ENCODE measurements at regions not wholly inside any gene's neighbourhood (a gene's known extent, or its start where the extent isn't known, plus 50 kb on each side); places are given as distances from the start of the nearest gene placed in this dataset.

GRCh38 chr16:72362973-72363372 is 191.0 kb upstream of the PMFBP1 start:
- 59% methylated on average over 3 of the region's 3 CpGs for WGBS
- DNase-seq (ENCODE audit: extremely low spot score): no peak
- no peak for TF ChIP-seq POLR2AphosphoS5 (IDR thresholded peaks at IDR 0.05)
- TF ChIP-seq, protein P1, sequence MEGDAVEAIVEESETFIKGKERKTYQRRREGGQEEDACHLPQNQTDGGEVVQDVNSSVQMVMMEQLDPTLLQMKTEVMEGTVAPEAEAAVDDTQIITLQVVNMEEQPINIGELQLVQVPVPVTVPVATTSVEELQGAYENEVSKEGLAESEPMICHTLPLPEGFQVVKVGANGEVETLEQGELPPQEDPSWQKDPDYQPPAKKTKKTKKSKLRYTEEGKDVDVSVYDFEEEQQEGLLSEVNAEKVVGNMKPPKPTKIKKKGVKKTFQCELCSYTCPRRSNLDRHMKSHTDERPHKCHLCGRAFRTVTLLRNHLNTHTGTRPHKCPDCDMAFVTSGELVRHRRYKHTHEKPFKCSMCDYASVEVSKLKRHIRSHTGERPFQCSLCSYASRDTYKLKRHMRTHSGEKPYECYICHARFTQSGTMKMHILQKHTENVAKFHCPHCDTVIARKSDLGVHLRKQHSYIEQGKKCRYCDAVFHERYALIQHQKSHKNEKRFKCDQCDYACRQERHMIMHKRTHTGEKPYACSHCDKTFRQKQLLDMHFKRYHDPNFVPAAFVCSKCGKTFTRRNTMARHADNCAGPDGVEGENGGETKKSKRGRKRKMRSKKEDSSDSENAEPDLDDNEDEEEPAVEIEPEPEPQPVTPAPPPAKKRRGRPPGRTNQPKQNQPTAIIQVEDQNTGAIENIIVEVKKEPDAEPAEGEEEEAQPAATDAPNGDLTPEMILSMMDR (IDR thresholded peaks at IDR 0.05): no peak
- TF ChIP-seq EP300 (IDR thresholded peaks at IDR 0.05): no peak
- TF ChIP-seq POLR2A (IDR thresholded peaks at IDR 0.05; ENCODE audit: low read depth): no peak

DNA sequence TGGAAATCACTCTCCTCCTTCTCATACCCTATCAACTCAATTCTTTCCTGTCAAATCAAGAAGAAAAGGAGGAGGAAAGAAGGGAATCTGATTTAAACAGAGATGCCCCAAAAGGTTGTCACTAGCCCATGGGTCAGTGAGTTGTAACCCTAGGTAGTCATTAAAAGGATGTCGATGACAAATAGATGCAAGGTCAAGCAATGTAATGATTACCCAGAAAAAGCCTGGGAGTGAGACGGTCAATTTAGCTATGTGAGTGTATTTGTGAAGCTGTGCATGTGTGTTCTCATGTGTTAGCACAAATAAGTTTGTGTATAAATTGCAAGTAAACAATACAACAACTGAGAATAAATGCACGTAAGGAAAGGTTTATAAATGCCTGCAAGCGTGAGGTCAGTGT is 190.5 kb upstream of the PMFBP1 start:
- Histone ChIP-seq H3K36me3 (no peaks in the 10 kb centered on the region), H3K4me1 (no peaks in the 10 kb centered on the region), H3K9me3 (peaks cover 0 to 7% (median 0%) of the 10 kb centered on the region in 4 donors), H3K4me3 (no peak overlapping the region), H3K27me3 (no peaks in the 10 kb centered on the region), H3K27ac (replicated peaks in 1 of 4) (no peak overlapping the region)
- 90% methylated on average over 4 of the region's 4 CpGs for WGBS
- TF ChIP-seq EP300 (IDR thresholded peaks at IDR 0.05) (no peak), POLR2A (IDR thresholded peaks at IDR 0.05; ENCODE audit: low read depth) (no peak), POLR2AphosphoS5 (IDR thresholded peaks at IDR 0.05) (no peak)
- TF ChIP-seq, protein P1 (IDR thresholded peaks at IDR 0.05): no peak
- intact Hi-C loops (cut with DNase I): no loop called here
- no peak for DNase-seq (ENCODE audit: extremely low spot score)

More at GRCh38 chr16:72362973-72363372, 191.0 kb upstream of the PMFBP1 start:
- no peak overlapping the region for H3K27ac ChIP-seq (replicated peaks in 1 of 4)
- no peaks in the 10 kb centered on the region for H3K4me1 ChIP-seq
- H3K9me3 ChIP-seq: peaks cover 0 to 7% (median 0%) of the 10 kb centered on the region in 4 donors
- no peaks in the 10 kb centered on the region for H3K36me3 ChIP-seq
- no peaks in the 10 kb centered on the region for H3K27me3 ChIP-seq
- intact Hi-C loops (cut with DNase I): no loop called here
- H3K4me3 ChIP-seq: no peak overlapping the region

DNA sequence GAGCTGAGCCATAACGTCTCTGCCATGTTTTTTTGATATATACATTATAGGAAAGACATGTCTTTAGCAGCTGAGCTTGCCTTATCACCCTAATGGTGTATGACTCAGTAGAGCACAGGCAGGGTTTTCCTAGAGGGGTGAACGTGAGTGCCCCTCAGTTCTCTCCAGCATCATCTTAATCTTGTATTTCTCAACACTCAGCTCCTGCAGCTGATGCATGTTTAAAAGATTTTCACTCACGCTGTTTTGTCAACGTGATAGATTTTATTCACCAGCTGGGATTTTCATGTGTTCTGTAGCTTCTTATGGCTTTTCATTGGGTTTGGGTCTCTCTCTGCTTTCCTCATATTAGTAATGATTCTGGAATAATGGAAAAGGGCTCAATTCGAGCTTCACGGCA is 186.0 kb upstream of the PMFBP1 start:
- no peaks in the 10 kb centered on the region for H3K36me3 ChIP-seq
- H3K27ac ChIP-seq (replicated peaks in 1 of 4): no peak overlapping the region
- H3K27me3 ChIP-seq: no peaks in the 10 kb centered on the region
- DNase-seq (ENCODE audit: extremely low spot score): no peak
- no peak overlapping the region for H3K4me3 ChIP-seq
- no peaks in the 10 kb centered on the region for H3K9me3 ChIP-seq
- WGBS: 51% methylated on average over 6 of the region's 6 CpGs
- no peaks in the 10 kb centered on the region for H3K4me1 ChIP-seq
- TF ChIP-seq POLR2A (IDR thresholded peaks at IDR 0.05; ENCODE audit: low read depth) (no peak), POLR2AphosphoS5 (IDR thresholded peaks at IDR 0.05) (no peak)
- intact Hi-C loops (cut with DNase I): no loop called here

DNA sequence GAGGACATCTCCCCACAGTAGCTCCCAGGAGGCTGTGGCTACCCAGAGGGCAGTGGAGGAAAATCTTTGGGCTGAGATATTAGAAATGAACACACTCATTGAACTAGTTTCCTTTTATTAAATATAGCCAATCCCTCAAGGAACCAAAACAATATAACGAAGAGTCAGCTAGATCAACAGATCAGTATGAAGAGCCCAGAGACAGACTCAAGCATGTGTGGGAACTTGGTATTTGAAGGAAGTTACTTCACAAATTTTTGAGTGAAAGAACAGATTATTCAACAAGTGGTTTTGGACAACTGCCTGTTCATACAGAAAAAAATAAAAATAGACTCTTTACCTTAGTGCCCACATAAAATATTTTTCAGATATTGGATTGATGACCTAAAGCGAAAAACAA is 183.6 kb upstream of the PMFBP1 start:
- intact Hi-C loops (cut with DNase I): no loop called here
- no peak for DNase-seq (ENCODE audit: extremely low spot score)
- Histone ChIP-seq H3K36me3 (no peaks in the 10 kb centered on the region), H3K4me3 (no peak overlapping the region), H3K27ac (replicated peaks in 1 of 4) (no peak overlapping the region), H3K4me1 (no peaks in the 10 kb centered on the region), H3K27me3 (no peaks in the 10 kb centered on the region), H3K9me3 (no peaks in the 10 kb centered on the region)
- WGBS: 92% methylated on average over 2 of the region's 2 CpGs
- TF ChIP-seq POLR2A (IDR thresholded peaks at IDR 0.05; ENCODE audit: low read depth) (no peak), EP300 (IDR thresholded peaks at IDR 0.05) (no peak), POLR2AphosphoS5 (IDR thresholded peaks at IDR 0.05) (no peak)
- TF ChIP-seq, protein P1 (IDR thresholded peaks at IDR 0.05): no peak

- Histone ChIP-seq H3K9me3 (no peaks in the 10 kb centered on the region), H3K27ac (replicated peaks in 1 of 4) (no peak overlapping the region), H3K4me1 (no peaks in the 10 kb centered on the region), H3K36me3 (no peaks in the 10 kb centered on the region), H3K27me3 (no peaks in the 10 kb centered on the region), H3K4me3 (no peak overlapping the region)
- no peak for DNase-seq (ENCODE audit: extremely low spot score)
- TF ChIP-seq, protein P1 (IDR thresholded peaks at IDR 0.05): no peak
- TF ChIP-seq POLR2A (IDR thresholded peaks at IDR 0.05; ENCODE audit: low read depth): no peak
- TF ChIP-seq EP300 (IDR thresholded peaks at IDR 0.05): no peak
- no peak for TF ChIP-seq POLR2AphosphoS5 (IDR thresholded peaks at IDR 0.05)
- intact Hi-C loops (cut with DNase I): no loop called here
- 94% methylated on average over 3 of the region's 3 CpGs for WGBS
Observed at GRCh38 chr16:72349719-72350118, 177.8 kb upstream of the PMFBP1 start.

Data from esophagus muscularis mucosa (tissue), 4 donors.